Uterus (tissue), 3 donors: ENCODE measurements at regions not wholly inside any gene's neighbourhood (a gene's known extent, or its start where the extent isn't known, plus 50 kb on each side); places are given as distances from the start of the nearest gene placed in this dataset.
"Not testable (repeated sequence)": the region's sequence is repeated elsewhere in the genome, so short reads cannot be mapped to it uniquely, and the experiment has no call there.

Source experiments
- DNase-seq, 2 donors: peaks; one replicate each; pipeline ENCODE4 v3.0.0-alpha.2; 2019 to 2020
- H3K27ac ChIP-seq, 2 donors: fragments of 200-600 bp; sonication (generic); 1 replicate in 1 of 2; 2 replicates in 1 of 2; pipeline ENCODE4 v1.5.1; 2016 to 2018
- H3K27me3 ChIP-seq, 2 donors: fragments of 200-600 bp; sonication (generic); one replicate each; pipeline ENCODE4 v1.5.1; 2018 to 2019; ENCODE audit warnings: control low read depth in 1 of 2
- H3K36me3 ChIP-seq, 2 donors: fragments of 200-600 bp; sonication (generic); one replicate each; pipeline ENCODE4 v1.5.1; 2019; ENCODE audit warnings: control low read depth in 1 of 2
- H3K4me1 ChIP-seq, 2 donors: fragments of 200-600 bp; sonication (generic); one replicate each; pipeline ENCODE4 v1.5.1; 2018 to 2019; ENCODE audit warnings: control low read depth in 1 of 2
- H3K4me3 ChIP-seq, 2 donors: fragments of 200-600 bp; sonication (generic); 1 replicate in 1 of 2; 2 replicates in 1 of 2; pipeline ENCODE4 v1.5.1; 2018 to 2019; ENCODE audit warnings: mild to moderate bottlenecking in 1 of 2
- H3K9me3 ChIP-seq, 2 donors: fragments of 200-600 bp; sonication (generic); one replicate each; pipeline ENCODE4 v1.5.1; 2019; ENCODE audit warnings: control low read depth in 1 of 2
- POLR2A ChIP-seq, 2 donors: fragments of 450-650 bp; IDR thresholded peaks; one replicate each; pipeline ENCODE4 v1.6.1; 2016; ENCODE audit warnings: antibody characterized with exemption in 2 of 2, mild to moderate bottlenecking in 1 of 2, moderate library complexity in 1 of 2
- intact Hi-C: fragments of 100-400 bp; cut with DNase I; formaldehyde crosslinking; loops from one replicate; pipeline ENCODE4 v1.15.1; 2023; ENCODE audit warnings: low total_unique reads
- TF ChIP-seq, protein P1 (sequence below), 4 experiments: fragments of 200-600 bp in 2 of 4; fragments of 450-650 bp in 2 of 4; sonication (generic) in 2 of 4; IDR thresholded peaks; one replicate each; pipeline ENCODE4 v1.5.1; 2016 to 2019; ENCODE audit warnings: antibody characterized with exemption in 4 of 4, mild to moderate bottlenecking in 2 of 4, moderate library complexity in 1 of 4
- donor health status: DM: yes; HTN: yes; CAD: no.

GRCh38 chr3:82386647-82387046 lies 625.2 kb upstream of the GBE1 start:
- Histone ChIP-seq H3K36me3 (no peaks in the 10 kb centered on the region), H3K27me3 (no peaks in the 10 kb centered on the region), H3K9me3 (no peaks in the 10 kb centered on the region), H3K27ac (no peak overlapping the region), H3K4me3 (no peak overlapping the region), H3K4me1 (no peaks in the 10 kb centered on the region)
- intact Hi-C loops: no loop called here
- no peak for TF ChIP-seq POLR2A (IDR thresholded peaks at IDR 0.05)
- TF ChIP-seq, protein P1, sequence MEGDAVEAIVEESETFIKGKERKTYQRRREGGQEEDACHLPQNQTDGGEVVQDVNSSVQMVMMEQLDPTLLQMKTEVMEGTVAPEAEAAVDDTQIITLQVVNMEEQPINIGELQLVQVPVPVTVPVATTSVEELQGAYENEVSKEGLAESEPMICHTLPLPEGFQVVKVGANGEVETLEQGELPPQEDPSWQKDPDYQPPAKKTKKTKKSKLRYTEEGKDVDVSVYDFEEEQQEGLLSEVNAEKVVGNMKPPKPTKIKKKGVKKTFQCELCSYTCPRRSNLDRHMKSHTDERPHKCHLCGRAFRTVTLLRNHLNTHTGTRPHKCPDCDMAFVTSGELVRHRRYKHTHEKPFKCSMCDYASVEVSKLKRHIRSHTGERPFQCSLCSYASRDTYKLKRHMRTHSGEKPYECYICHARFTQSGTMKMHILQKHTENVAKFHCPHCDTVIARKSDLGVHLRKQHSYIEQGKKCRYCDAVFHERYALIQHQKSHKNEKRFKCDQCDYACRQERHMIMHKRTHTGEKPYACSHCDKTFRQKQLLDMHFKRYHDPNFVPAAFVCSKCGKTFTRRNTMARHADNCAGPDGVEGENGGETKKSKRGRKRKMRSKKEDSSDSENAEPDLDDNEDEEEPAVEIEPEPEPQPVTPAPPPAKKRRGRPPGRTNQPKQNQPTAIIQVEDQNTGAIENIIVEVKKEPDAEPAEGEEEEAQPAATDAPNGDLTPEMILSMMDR (IDR thresholded peaks at IDR 0.05): no peak
- DNase-seq: no peak

DNA sequence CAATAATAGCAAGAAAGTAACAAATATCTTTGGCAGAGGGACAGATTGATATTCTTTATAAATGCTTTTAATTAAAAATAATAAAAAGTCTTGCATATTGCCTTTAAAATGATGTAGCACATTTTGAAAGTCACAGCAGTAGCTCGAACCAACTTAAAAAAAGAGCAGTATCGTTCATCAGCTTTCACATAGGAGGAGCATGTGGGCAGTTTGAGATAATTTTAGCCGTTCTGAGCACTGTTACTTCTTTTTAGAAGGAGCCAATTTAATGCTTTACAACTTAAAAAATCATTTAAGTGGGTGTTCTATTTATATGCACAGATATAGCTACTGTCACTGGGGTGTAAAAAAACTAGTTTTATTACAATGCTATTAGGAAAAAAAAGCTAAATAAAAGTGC lies 622.7 kb upstream of the GBE1 start:
- no peaks in the 10 kb centered on the region for H3K9me3 ChIP-seq
- H3K4me1 ChIP-seq: no peaks in the 10 kb centered on the region
- no peak for DNase-seq
- no peaks in the 10 kb centered on the region for H3K27me3 ChIP-seq
- no peak overlapping the region for H3K4me3 ChIP-seq
- TF ChIP-seq POLR2A (IDR thresholded peaks at IDR 0.05): no peak
- TF ChIP-seq, protein P1 (IDR thresholded peaks at IDR 0.05): no peak
- no peaks in the 10 kb centered on the region for H3K36me3 ChIP-seq
- H3K27ac ChIP-seq: no peak overlapping the region
- intact Hi-C loops: no loop called here

- Histone ChIP-seq H3K36me3 (no peaks in the 10 kb centered on the region), H3K27ac (no peak overlapping the region), H3K27me3 (no peaks in the 10 kb centered on the region), H3K9me3 (no peaks in the 10 kb centered on the region), H3K4me3 (no peak overlapping the region), H3K4me1 (no peaks in the 10 kb centered on the region)
- intact Hi-C loops: no loop called here
- TF ChIP-seq, protein P1 (IDR thresholded peaks at IDR 0.05): no peak
- TF ChIP-seq POLR2A (IDR thresholded peaks at IDR 0.05): no peak
- DNase-seq: no peak
Observed at GRCh38 chr3:82382831-82383230, 621.4 kb upstream of the GBE1 start.

GRCh38 chr3:82378392-82378791 lies 616.9 kb upstream of the GBE1 start:
- H3K4me1 ChIP-seq: no peaks in the 10 kb centered on the region
- no peak for DNase-seq
- H3K4me3 ChIP-seq: no peak overlapping the region
- no peaks in the 10 kb centered on the region for H3K36me3 ChIP-seq
- no peaks in the 10 kb centered on the region for H3K9me3 ChIP-seq
- intact Hi-C loops: no loop called here
- TF ChIP-seq POLR2A (IDR thresholded peaks at IDR 0.05): no peak
- TF ChIP-seq, protein P1 (IDR thresholded peaks at IDR 0.05): no peak
- no peaks in the 10 kb centered on the region for H3K27me3 ChIP-seq
- no peak overlapping the region for H3K27ac ChIP-seq

GRCh38 chr3:82376883-82377282 lies 615.4 kb upstream of the GBE1 start:
- H3K4me3 ChIP-seq: no peak overlapping the region
- no peak overlapping the region for H3K27ac ChIP-seq
- no peaks in the 10 kb centered on the region for H3K9me3 ChIP-seq
- DNase-seq: no peak
- H3K4me1 ChIP-seq: no peaks in the 10 kb centered on the region
- no peaks in the 10 kb centered on the region for H3K36me3 ChIP-seq
- TF ChIP-seq, protein P1 (IDR thresholded peaks at IDR 0.05): no peak
- TF ChIP-seq POLR2A (IDR thresholded peaks at IDR 0.05): no peak
- H3K27me3 ChIP-seq: no peaks in the 10 kb centered on the region
- intact Hi-C loops: no loop called here

GRCh38 chr3:82373833-82374232 lies 612.4 kb upstream of the GBE1 start:
- H3K27me3 ChIP-seq, H3K9me3 ChIP-seq, DNase-seq, H3K4me3 ChIP-seq, H3K4me1 ChIP-seq, intact Hi-C loops, H3K27ac ChIP-seq, H3K36me3 ChIP-seq: not testable (repeated sequence)
